Lower leg skin (tissue), 4 donors: ENCODE measurements at regions not wholly inside any gene's neighbourhood (a gene's known extent, or its start where the extent isn't known, plus 50 kb on each side); places are given as distances from the start of the nearest gene placed in this dataset.

ENCODE experiments used
- DNase-seq, 2 donors: peaks; one replicate each; pipeline ENCODE4 v3.0.0-alpha.2; 2019; ENCODE audit warnings: low spot score in 2 of 2
- H3K4me3 ChIP-seq: fragments of 200-600 bp; sonication (generic); 2 replicates; pipeline ENCODE4 v1.5.1; 2017; ENCODE audit warnings: mild to moderate bottlenecking, low read depth; ENCODE audit not compliant: poor library complexity, severe bottlenecking
- POLR2A ChIP-seq, 2 donors: fragments of 450-650 bp; IDR thresholded peaks; one replicate each; pipeline ENCODE4 v1.6.1; 2016 to 2017; ENCODE audit warnings: antibody characterized with exemption in 2 of 2, mild to moderate bottlenecking in 1 of 2, moderate library complexity in 1 of 2
- WGBS, 2 donors: methylation state at CpG; one replicate each; pipeline ENCODE4 v1.1.5; 2018; 5-methylcytosine and 5-hydroxymethylcytosine counted together
- intact Hi-C: fragments of 100-400 bp; cut with DNase I; formaldehyde crosslinking; loops from one replicate; pipeline ENCODE4 v1.15.0; 2023; ENCODE audit warnings: low total_unique reads
- TF ChIP-seq, protein P1 (sequence below), 3 donors: fragments of 450-650 bp; IDR thresholded peaks; one replicate each; pipeline ENCODE4 v1.5.1; 2016; ENCODE audit warnings: antibody characterized with exemption in 3 of 3, mild to moderate bottlenecking in 3 of 3, moderate library complexity in 2 of 3

DNA sequence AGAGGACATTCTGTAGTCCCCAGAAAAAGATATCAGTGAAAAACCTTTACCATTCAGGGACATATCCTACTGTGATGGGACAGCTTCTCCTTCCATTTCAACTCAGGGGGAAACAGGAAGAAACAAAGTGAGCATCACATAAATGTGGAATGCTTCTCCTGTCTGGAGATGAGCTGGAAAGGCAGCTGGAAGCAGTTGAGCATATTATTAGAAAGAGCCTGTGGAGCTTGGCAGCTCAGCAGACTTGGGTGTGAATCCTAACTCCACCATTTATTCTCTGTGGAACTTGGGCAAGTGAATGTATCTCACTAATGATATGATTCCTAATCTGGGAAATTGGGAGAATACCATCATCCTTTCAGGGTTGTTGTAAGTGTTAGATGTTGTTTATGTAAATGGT lies 232.1 kb upstream of the F9 start:
- no peak overlapping the region for H3K4me3 ChIP-seq
- no peak for DNase-seq
- intact Hi-C loops = no loop called here
- no peak for TF ChIP-seq POLR2A (IDR thresholded peaks at IDR 0.05)
- TF ChIP-seq, protein P1, sequence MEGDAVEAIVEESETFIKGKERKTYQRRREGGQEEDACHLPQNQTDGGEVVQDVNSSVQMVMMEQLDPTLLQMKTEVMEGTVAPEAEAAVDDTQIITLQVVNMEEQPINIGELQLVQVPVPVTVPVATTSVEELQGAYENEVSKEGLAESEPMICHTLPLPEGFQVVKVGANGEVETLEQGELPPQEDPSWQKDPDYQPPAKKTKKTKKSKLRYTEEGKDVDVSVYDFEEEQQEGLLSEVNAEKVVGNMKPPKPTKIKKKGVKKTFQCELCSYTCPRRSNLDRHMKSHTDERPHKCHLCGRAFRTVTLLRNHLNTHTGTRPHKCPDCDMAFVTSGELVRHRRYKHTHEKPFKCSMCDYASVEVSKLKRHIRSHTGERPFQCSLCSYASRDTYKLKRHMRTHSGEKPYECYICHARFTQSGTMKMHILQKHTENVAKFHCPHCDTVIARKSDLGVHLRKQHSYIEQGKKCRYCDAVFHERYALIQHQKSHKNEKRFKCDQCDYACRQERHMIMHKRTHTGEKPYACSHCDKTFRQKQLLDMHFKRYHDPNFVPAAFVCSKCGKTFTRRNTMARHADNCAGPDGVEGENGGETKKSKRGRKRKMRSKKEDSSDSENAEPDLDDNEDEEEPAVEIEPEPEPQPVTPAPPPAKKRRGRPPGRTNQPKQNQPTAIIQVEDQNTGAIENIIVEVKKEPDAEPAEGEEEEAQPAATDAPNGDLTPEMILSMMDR (IDR thresholded peaks at IDR 0.05) = no peak

DNA sequence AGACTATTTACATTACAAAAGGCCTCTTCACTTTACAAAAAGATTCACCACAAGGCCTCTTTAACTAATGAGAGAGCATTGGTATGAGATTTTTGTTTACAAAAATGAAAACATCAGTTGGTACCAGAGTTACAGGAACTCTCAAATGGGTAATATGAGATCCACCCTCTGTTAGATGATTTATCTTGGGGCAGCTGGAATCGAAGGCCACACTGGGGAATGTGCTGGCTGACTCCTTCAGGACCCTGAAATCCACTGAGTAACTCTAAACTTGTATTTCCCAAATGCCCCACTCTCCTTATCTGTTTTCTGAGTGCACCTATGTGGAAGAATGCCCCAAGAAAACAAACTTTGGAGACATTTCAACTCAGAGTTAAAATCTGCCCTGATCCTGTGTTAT lies 232.9 kb upstream of the F9 start:
- TF ChIP-seq POLR2A (IDR thresholded peaks at IDR 0.05) = no peak
- TF ChIP-seq, protein P1 (IDR thresholded peaks at IDR 0.05) = no peak

DNA sequence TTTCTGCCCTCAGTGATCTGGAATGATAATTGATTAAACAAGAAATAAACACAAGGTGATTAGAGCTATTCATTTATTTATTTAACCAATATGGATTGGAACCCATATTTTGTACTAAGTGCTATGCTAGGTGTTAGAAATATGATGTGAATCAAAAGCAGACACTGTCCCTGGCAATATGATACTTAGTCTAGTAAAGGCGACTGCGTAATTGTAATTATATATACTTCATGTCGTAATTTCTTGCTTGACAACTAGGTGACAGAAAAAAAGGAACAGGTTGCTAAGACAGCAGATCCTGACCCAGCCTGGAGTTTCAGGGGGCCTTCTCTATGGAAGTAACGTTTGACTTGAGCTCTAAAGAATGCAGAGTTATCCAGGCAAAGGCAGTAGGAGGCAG lies 236.5 kb upstream of the F9 start:
- DNase-seq = no peak
- no peak overlapping the region for H3K4me3 ChIP-seq
- intact Hi-C loops = no loop called here
- TF ChIP-seq, protein P1 (IDR thresholded peaks at IDR 0.05) = no peak
- TF ChIP-seq POLR2A (IDR thresholded peaks at IDR 0.05) = no peak
- 74 to 77% methylated on average over 4 of the region's 4 CpGs for WGBS, 2 donors

More for the DNA sequence above, 232.9 kb upstream of the F9 start:
- no peak overlapping the region for H3K4me3 ChIP-seq
- intact Hi-C loops = no loop called here
- 27% methylated on average over 1 of the region's 1 CpG for WGBS, 2 donors
- DNase-seq = no peak

DNA sequence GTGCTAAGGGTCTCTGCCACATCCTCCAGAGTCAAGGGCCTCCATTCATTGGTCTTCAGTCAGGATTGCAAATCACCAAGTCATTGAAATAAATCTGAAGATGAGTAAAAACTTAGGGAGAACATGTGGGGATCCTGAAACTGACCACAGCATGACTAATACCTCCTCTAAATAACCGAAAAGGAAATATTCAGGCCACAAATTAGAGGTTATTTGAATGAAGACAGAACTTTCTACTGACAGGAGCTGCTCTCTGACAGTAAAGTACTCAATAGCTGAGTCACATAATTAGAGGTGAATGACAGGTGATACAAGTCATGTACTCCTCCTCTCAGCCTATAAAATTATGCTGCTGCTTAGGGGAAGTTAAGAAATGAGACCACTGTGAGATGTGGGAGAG lies 240.2 kb upstream of the F9 start:
- no peak for TF ChIP-seq POLR2A (IDR thresholded peaks at IDR 0.05)
- TF ChIP-seq, protein P1 (IDR thresholded peaks at IDR 0.05) = no peak
- H3K4me3 ChIP-seq = no peak overlapping the region
- intact Hi-C loops = no loop called here
- no peak for DNase-seq
- WGBS, 2 donors = 40 to 47% methylated on average over 1 of the region's 1 CpG

DNA sequence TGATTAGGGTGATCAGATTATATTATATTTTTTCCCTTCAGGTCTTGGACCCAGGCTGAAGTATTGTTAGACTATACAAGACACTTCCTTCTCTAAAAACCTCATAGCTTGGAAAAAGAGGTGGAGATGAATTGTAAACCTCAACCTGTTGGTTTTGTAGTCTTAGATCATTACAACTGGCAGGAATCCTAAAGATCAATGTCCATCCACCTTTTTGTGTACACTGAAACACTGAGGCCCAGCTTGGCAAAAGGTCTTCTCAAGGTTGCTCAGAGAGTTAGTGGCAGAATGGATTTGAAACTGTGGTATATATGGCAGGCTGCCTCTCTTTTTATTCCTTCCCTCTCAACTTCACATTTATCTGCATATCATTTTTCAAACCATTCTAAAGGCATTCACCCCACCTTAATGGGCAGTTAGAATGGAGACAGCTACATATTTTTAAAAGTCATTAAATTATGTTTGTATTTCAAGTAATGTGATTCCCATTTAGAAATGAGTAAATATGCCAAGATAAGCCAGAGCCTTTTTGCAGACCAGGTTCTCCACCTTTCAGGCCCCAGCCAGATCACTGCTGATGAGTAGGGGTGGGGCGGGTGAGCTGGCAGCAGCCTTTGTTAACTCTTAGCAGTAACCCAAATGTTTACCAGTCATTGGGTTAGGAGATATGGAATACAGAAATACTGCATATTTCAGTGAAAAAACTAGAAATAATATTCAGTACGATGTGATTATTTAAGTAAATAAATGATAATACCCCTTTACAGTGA lies 243.2 kb upstream of the F9 start:
- 82 to 92% methylated on average over 2 of the region's 2 CpGs for WGBS, 2 donors
- intact Hi-C loops = no loop called here

More for the DNA sequence above, 243.2 kb upstream of the F9 start:
- no peak for DNase-seq
- no peak overlapping the region for H3K4me3 ChIP-seq
- TF ChIP-seq POLR2A (IDR thresholded peaks at IDR 0.05) = no peak
- TF ChIP-seq, protein P1 (IDR thresholded peaks at IDR 0.05) = no peak
